ENCODE measurements at regions not wholly inside any gene's neighbourhood (a gene's known extent, or its start where the extent isn't known, plus 50 kb on each side); places are given as distances from the start of the nearest gene placed in this dataset.

GRCh38 chr11:70627219-70627618, 228.9 kb downstream of the CTTN start:
- no peak for DNase-seq (ENCODE audit: low read depth)

- no peak for DNase-seq (ENCODE audit: low read depth)
These were observed 230.0 kb downstream of the CTTN start for GRCh38 chr11:70628176-70628854.

- no peak for DNase-seq (ENCODE audit: low read depth)
These were observed 230.8 kb downstream of the CTTN start for GRCh38 chr11:70628855-70629844.

- DNase-seq (ENCODE audit: low read depth), result no peak
These were observed 231.7 kb downstream of the CTTN start for GRCh38 chr11:70630068-70630467.

GRCh38 chr11:70630816-70631623, 232.7 kb downstream of the CTTN start:
- no peak for DNase-seq (ENCODE audit: low read depth)

- DNase-seq (ENCODE audit: low read depth), result no peak
These were observed 233.3 kb downstream of the CTTN start for GRCh38 chr11:70631624-70632047.

- no peak for DNase-seq (ENCODE audit: low read depth)
These were observed 235.3 kb downstream of the CTTN start for GRCh38 chr11:70633610-70634009.

GRCh38 chr11:70636659-70637058, 238.3 kb downstream of the CTTN start:
- no peak for DNase-seq (ENCODE audit: low read depth)

GRCh38 chr11:70637186-70637800, 239.0 kb downstream of the CTTN start:
- no peak for DNase-seq (ENCODE audit: low read depth)

GRCh38 chr11:70637949-70638583, 239.7 kb downstream of the CTTN start:
- no peak for DNase-seq (ENCODE audit: low read depth)

GRCh38 chr11:70640408-70640807, 242.1 kb downstream of the CTTN start:
- no peak for DNase-seq (ENCODE audit: low read depth)

- DNase-seq (ENCODE audit: low read depth), result no peak
These were observed 243.0 kb downstream of the CTTN start for GRCh38 chr11:70641369-70641768.

- no peak for DNase-seq (ENCODE audit: low read depth)
These were observed 243.9 kb downstream of the CTTN start for GRCh38 chr11:70642266-70642665.

- no peak for DNase-seq (ENCODE audit: low read depth)
These were observed 245.3 kb downstream of the CTTN start for GRCh38 chr11:70643642-70644041.

GRCh38 chr11:70644343-70645060, 246.2 kb downstream of the CTTN start:
- DNase-seq (ENCODE audit: low read depth), result no peak

GRCh38 chr11:70645537-70645936, 247.2 kb downstream of the CTTN start:
- no peak for DNase-seq (ENCODE audit: low read depth)

GRCh38 chr11:70646272-70647049, 248.1 kb downstream of the CTTN start:
- no peak for DNase-seq (ENCODE audit: low read depth)

GRCh38 chr11:70647188-70648166, 249.1 kb downstream of the CTTN start:
- no peak for DNase-seq (ENCODE audit: low read depth)

Measured in fibroblast of gingiva (primary cell).